ENCODE measurements at regions not wholly inside any gene's neighbourhood (a gene's known extent, or its start where the extent isn't known, plus 50 kb on each side); places are given as distances from the start of the nearest gene placed in this dataset.

DNA sequence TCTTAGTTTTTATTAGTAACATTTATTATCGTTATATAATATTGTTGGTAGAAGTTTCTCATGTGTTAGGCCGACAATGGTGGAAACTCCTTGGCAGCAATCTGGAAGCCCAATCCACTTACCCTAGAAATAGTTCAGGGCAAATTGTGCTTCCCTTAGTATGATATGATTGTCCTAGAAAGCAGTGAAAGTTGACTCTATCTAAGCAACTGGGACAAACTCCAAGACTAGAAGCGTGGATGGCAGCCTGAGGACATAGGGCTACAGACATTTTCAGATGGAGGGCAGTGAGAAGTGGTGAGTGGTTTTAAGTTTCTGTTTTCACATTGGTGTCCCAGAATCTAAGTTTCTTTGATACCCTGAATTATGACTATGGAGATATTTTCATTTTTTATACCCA, 63.3 kb upstream of the TRPC3 start:
- Histone ChIP-seq H3K23ac (ENCODE audit: insufficient read length) (no peak overlapping the region), H3K4ac (replicated peaks; ENCODE audit: insufficient read length, low read depth, low read length) (no peak overlapping the region), H3K18ac (ENCODE audit: extremely low read depth, low read length) (no peak overlapping the region), H3K36me3 (ENCODE audit: control insufficient read depth in 2 of 4, insufficient read depth in 4 of 4, low read length in 3 of 4) (no peaks in the 10 kb centered on the region; a peak in 1 of 8 replicates), H2BK15ac (ENCODE audit: low read length) (no peak overlapping the region), H2AFZ (ENCODE audit: low read length) (no peak overlapping the region), H3K9me3 (ENCODE audit: insufficient read depth in 2 of 2, low read depth in 1 of 2, low read length in 1 of 2) (no peaks in the 10 kb centered on the region), H3K4me3 (ENCODE audit: extremely low read depth in 1 of 4, insufficient read depth in 2 of 4, low read depth in 3 of 4, low read length in 4 of 4) (no peak overlapping the region), H2BK20ac (ENCODE audit: low read length) (no peak overlapping the region), H3K79me1 (ENCODE audit: low read depth, low read length) (no peaks in the 10 kb centered on the region), H3K79me2 (ENCODE audit: control insufficient read depth in 1 of 2, insufficient read depth in 2 of 2, low read length in 2 of 2) (no peaks in the 10 kb centered on the region), H3K27me3 (replicated peaks in 1 of 4; ENCODE audit: control insufficient read depth in 3 of 4, extremely low read depth in 1 of 4, insufficient read depth in 3 of 4, low read length in 3 of 4) (no peaks in the 10 kb centered on the region), H3K27ac (ENCODE audit: low read depth, low read length) (no peak overlapping the region), H2BK120ac (replicated peaks; ENCODE audit: low read depth, low read length) (no peak overlapping the region), H2BK5ac (ENCODE audit: low read depth, low read length) (no peak overlapping the region), H3K23me2 (ENCODE audit: low read depth, low read length) (no peaks in the 10 kb centered on the region), H4K91ac (replicated peaks; ENCODE audit: insufficient read length, low read length) (no peak overlapping the region), H3K4me2 (ENCODE audit: insufficient read depth in 1 of 2, low read depth in 2 of 2, low read length in 2 of 2) (no peak overlapping the region), H3K4me1 (replicated peaks in 1 of 4; ENCODE audit: control insufficient read depth in 3 of 4, insufficient read depth in 4 of 4, low read length in 3 of 4) (no peaks in the 10 kb centered on the region), H2AK5ac (ENCODE audit: low read depth, low read length) (no peak overlapping the region), H4K5ac (ENCODE audit: insufficient read length, low read depth, low read length) (no peak overlapping the region), H3K9ac (replicated peaks in 1 of 4; ENCODE audit: extremely low read depth in 1 of 4, low read depth in 3 of 4, low read length in 3 of 4) (no peak overlapping the region), H3K56ac (replicated peaks; ENCODE audit: insufficient read length, low read depth, low read length) (no peak overlapping the region), H4K20me1 (replicated peaks in 1 of 2; ENCODE audit: control insufficient read depth in 1 of 2, insufficient read depth in 2 of 2, low read length in 2 of 2) (no peaks in the 10 kb centered on the region), H4K8ac (ENCODE audit: extremely low read depth, insufficient read depth, low read length) (no peak overlapping the region), H3K14ac (ENCODE audit: insufficient read length) (no peak overlapping the region), H2BK12ac (ENCODE audit: low read depth, low read length) (no peak overlapping the region)
- FAIRE-seq, result no peak
- ChIA-PET POLR2A (ENCODE audit: partially characterized antibody) (no interaction called here), CTCF (ENCODE audit: partially characterized antibody) (interaction anchor here (2.9 kb wide), 1 partner anchor 10 kb away, joined by 8 read pairs; no protein-coding TSS in a partner anchor)
- no peak for DNase-seq (ENCODE audit: low read depth in 1 of 2, low spot score in 2 of 2)
- TF ChIP-seq TBP (IDR thresholded peaks at IDR 0.05; ENCODE audit: low read depth, low read length) (no peak), POU5F1 (IDR thresholded peaks at IDR 0.05; ENCODE audit: low read depth, low read length) (no peak), SRF (IDR thresholded peaks at IDR 0.05; ENCODE audit: low read depth, low read length) (no peak), CBX8 (IDR thresholded peaks at IDR 0.05; ENCODE audit: borderline replicate concordance, low read depth, low read length) (no peak)
- TF ChIP-seq, protein P1, sequence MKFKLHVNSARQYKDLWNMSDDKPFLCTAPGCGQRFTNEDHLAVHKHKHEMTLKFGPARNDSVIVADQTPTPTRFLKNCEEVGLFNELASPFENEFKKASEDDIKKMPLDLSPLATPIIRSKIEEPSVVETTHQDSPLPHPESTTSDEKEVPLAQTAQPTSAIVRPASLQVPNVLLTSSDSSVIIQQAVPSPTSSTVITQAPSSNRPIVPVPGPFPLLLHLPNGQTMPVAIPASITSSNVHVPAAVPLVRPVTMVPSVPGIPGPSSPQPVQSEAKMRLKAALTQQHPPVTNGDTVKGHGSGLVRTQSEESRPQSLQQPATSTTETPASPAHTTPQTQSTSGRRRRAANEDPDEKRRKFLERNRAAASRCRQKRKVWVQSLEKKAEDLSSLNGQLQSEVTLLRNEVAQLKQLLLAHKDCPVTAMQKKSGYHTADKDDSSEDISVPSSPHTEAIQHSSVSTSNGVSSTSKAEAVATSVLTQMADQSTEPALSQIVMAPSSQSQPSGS (IDR thresholded peaks at IDR 0.05; ENCODE audit: low read length), result no peak
- WGBS, 2 experiments (ENCODE audit: extremely low coverage in 1 of 2, insufficient coverage in 1 of 2, insufficient read length in 1 of 2, insufficient replicate concordance in 2 of 2, low coverage in 1 of 2, low lambda C conversion rate in 2 of 2, missing lambda C conversion rate in 1 of 2), result 89% methylated on average over 3 of the region's 3 CpGs; no CpG with 5 or more reads in 1 of the 2 experiments

Measured in H1 (cell line).